GM18858 (cell line): ENCODE measurements at regions not wholly inside any gene's neighbourhood (a gene's known extent, or its start where the extent isn't known, plus 50 kb on each side); places are given as distances from the start of the nearest gene placed in this dataset.

Source experiments
- ATAC-seq: cut with Tn5 transposase; IDR thresholded peaks from one replicate; pipeline ENCODE4 v1.9.1; 2021; ENCODE audit not compliant: unreplicated experiment

- ATAC-seq = no peak
Observed at GRCh38 chr5:159836691-159837090, 79.6 kb upstream of the ADRA1B start.

DNA sequence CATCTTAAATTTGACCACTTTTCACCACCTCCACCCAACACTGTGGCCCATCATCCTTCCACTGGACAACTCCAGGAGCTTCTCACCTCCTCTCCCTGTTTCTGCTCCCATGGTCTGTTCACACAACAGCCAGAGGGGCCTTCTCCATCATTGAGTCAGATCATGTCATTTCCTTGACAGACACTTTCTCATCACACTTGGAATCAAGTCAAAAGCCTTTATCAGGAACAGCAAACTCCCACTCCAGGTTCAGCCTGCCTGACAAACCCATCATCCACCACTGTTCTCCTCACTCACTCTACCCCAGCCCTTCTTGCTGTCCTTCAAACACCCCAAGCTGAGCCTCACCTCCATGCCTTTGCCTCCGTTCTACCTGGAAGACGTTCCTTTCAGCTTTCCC, 78.4 kb upstream of the ADRA1B start:
- no peak for ATAC-seq

DNA sequence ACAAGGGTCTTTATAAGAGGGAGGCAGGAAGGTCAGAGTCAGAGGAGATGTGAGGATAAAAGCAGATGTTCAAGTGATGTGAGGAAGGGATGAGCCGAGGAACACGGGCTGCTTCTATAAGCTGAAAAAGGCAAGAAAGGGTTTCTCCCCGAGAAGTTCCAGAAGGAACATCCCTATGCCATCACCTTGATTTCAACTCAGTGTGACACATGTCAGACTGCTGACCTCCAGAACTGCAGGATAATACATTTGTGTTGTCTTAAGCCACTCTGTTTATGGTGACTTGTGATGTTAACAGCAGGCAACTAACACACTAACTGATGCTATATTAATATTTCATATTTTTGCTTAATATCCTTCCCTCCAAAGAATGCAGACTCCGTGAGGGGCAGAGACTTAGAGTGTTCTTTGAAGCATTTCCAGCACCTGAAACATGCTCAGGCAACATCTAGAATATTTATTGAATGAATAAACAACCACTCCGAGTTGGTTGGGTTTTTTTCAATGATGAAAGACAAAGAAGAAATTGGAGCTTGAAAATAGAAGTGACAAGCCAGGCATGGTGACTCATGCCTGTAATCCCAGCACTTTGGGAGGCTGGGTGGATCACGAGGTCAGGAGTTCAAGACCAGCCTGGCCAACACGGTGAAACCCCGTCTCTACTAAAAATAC, 77.6 kb upstream of the ADRA1B start:
- ATAC-seq = no peak

GRCh38 chr5:159844267-159845121, 71.8 kb upstream of the ADRA1B start:
- ATAC-seq = no peak

DNA sequence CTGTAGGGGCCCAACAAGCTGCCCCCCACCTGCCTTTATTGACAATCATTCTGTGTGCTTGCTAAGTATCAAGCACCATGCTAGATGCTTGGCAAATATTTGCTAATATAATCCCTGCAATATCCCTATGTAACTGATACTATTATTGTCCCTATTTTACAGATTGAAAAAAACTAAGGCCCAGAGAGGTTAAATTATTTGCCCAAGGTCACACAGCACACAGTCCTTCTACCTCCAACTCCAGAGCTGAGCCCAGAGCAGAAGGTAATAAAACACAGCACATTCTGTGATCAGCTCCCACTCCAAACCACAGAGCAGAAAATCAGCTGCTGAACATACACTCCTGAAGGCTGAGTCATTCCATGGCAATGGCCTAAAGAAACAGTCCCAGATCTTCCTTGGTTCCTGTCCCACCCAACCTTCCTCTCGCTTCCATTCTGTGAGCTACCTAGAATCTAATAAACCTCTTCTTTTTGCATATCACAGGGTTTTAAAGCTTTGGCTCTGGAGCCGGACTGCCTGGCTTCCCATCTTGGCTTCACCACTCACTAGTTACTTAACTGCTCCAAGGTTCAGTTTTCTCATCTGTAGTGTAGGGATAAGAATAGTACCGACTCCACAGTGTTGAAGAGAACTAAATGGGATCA, 66.7 kb upstream of the ADRA1B start:
- no peak for ATAC-seq

- no peak for ATAC-seq
Observed at GRCh38 chr5:159850160-159850559, 66.1 kb upstream of the ADRA1B start.

GRCh38 chr5:159851053-159851452, 65.2 kb upstream of the ADRA1B start:
- no peak for ATAC-seq

DNA sequence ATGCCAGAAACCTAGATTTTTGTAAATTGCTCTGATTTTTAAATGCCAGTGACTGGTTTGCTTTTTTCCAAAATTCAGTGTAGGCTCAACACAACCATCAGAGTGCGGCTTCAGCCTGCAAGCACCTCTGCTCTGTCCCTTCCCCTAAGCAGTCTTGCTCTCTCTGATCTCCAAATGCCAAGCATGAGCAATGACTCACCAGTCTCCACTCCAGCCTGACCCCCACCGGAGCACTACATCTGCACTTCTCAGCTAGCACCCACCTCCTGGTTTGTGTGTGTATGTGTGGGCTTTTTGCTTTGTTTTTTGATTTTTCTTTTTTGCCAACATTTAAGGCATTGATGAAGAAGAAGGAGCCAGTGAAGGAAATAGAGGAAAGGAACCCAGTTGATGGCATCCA, 61.4 kb upstream of the ADRA1B start:
- no peak for ATAC-seq

GRCh38 chr5:159855476-159856191, 60.6 kb upstream of the ADRA1B start:
- no peak for ATAC-seq

GRCh38 chr5:159858871-159859270, 57.4 kb upstream of the ADRA1B start:
- ATAC-seq = no peak

GRCh38 chr5:159861086-159861485, 55.2 kb upstream of the ADRA1B start:
- no peak for ATAC-seq

DNA sequence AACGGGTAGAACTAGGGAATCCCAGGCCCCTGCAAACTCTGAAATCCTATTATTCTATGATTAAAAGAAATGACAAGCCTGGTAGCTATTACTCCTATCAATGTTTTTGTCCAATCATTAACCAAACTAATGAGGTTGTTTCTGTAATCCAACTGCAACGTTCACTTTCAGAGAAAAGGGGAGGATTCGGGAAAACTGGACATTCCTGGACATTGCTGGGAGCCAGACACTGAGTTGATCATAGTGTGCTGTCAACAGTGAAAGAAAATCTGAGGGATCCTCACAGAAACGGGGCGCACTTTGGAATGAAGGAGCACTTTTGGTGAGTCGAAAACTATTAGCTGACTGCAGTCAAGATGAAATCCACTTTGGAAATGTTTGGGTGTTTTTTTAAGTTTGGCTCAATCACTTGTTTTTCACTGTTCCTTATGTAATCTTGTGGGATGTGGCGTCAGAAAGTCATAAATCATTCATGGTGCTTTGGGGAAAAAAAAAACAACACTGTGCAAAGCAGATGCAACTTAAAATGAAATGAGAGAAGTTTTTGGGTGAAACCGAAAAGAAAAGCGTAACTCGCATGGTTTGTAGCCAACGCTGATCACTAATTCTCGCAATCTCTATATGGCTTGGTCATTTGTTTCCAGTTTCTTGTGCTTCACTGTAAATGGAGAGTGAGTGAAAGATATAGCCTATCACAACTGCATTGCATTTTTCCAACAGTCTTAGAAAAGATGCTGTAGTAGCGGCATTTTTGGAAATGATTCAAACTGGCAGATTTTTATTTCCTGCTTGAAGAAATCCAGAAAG, 51.2 kb upstream of the ADRA1B start:
- ATAC-seq = peak; percentile 90

DNA sequence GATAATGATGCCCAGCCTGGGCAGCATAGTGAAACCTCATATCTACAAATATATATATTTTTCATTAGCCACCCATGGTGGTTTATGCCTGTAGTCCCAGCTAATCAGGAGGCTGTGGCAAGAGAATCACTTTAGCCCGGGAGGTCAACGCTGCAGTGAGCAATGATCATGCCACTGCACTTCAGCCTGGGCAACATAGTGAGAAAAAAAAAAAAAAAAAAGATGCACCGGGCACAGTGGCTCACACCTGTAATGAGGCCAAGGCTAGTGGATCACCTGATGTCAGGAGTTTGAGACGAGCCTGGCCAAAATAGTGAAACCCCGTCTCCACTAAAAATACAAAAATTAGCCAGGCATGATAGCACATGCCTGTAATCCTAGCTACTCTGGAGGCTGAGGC, 50.2 kb upstream of the ADRA1B start:
- no peak for ATAC-seq
